GOT3 (cell line): ENCODE measurements at regions not wholly inside any gene's neighbourhood (a gene's known extent, or its start where the extent isn't known, plus 50 kb on each side); places are given as distances from the start of the nearest gene placed in this dataset.

ENCODE experiments used
- DNase-seq: peaks from one replicate; lab custom pipeline; 2025; ENCODE audit warnings: mixed read lengths; lab: John Stamatoyannopoulos, UW

DNA sequence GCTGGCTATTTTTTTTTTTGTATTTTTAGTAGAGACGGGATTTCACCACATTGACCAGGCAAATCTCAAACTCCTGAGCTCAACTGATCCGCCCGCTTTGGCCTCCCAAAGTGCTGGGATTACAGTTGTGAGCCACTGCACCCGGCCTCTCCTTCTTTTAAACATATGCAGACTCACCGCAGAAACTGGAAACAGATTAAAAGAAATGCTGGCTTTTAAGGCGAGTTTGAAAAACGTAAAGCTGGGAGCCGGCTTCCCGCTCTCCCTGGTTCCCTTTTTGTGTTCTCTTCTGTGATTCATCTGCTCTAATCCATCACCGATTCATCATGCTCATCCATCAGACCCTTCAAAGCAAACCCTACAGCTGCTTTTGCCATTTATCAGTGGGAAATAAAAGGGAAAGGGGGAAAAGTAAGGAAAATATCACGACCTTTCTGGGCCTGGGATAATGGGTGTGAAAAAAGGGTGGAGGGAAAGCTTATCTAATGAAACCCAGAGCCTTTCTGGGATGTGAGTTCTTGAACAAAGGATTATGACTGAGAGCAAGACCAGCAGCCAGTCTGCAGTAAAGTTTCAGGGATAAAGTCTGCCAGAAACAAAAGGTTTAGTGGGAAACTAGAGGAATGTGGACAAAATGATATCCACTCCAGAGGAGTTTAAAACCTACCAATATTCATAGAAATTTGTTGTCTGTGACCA is 92.3 kb upstream of the LRIG1 start:
- no peak for DNase-seq

DNA sequence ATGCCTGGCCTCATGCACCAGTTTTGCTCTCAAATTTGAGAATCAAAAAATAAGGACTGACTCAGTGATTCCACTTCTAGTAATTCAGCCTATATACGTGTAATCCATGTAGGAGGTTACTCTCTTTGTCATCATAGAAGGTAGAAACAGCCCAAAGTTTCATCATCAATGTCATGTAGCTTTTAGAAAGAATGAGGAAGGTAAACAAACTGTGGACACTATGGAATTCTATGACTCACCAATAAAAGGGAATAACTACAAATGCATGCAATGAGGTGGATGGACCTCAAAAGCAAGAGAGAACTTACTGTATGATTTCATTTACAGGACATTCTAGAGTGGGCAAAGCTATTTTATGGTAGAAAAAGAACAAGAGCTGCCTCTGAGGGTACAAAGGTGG is 93.2 kb upstream of the LRIG1 start:
- DNase-seq: no peak

DNA sequence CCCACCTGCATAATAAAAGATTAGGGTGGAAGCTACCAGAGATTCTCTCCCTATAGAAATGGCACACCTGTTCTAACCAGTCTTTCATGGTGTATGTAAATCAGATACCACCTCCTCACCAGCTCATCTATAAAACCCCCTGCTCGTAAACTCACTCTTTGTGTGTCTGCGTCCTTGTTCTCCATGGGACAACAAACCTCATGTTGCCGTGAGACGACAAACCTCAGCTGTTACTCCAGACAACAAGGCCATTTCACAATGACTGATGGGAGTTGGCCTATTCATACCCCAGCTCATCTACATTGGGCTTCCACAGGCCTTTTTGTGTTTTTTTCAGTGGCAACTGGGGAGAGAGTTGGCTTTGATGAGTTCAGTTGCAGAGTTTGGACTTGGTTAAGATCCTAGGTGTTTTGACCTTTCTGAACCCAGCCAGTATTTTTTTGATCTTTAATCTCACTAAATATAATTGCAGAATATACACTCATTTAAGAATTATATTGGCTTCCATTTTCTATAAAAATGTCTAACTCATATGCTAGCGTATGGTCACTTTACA is 96.6 kb upstream of the LRIG1 start:
- no peak for DNase-seq

DNA sequence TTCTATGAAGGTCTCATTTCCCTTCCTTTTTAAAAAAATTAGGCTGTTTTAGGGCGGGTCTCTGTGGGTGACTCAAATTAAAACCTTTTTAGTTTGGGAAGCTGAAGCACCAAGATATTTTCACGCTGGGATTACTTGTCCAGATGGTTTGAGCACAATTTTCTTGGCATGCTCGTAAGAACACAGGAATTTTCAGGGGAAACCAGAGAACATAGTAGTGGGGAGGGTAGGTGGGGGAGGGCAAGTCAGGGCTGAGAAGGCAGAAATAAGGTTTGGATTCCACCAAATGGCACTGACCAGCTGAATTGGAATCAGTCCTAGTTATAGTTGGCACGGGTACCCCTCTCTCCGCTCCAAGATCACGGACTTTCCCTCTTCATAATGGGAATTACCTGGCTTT is 97.3 kb upstream of the LRIG1 start:
- DNase-seq: no peak

DNA sequence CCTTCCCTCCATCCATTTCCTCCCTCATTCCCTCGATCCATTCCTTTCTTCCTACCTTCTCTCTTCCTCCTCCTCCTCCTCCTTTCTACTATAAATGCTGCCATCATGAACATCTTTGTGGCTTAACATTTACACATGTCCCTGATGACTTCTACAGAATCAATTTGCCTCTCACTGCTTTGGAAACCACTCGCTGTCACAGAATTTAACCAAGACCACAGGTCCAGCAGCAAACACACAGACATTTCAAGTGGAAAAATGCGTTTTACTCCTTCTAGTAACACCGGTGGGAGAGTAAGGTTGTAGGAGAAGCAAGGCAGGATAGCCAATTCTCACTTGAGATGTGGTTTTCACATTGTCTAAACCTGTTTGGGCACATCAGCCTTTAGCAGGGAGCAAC is 101.4 kb upstream of the LRIG1 start:
- no peak for DNase-seq

DNA sequence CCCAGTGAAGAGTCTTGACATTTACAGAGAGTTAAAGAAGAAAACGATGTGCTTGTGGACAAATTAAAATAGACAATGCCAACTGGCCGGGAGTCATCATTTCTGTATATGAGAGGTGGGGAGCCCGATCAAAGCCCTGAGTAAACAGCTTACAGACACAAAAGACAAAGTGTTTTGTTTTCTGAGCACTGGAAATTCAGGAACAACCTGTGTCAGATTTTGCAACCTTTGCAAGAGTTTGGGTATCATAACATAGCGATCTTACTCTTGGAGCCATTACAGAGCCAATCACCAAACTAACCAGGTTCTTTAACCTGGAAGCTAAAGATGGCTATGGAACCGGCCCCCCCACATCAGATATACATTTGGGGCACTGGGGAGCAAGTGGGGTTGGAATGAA is 101.9 kb upstream of the LRIG1 start:
- no peak for DNase-seq

DNA sequence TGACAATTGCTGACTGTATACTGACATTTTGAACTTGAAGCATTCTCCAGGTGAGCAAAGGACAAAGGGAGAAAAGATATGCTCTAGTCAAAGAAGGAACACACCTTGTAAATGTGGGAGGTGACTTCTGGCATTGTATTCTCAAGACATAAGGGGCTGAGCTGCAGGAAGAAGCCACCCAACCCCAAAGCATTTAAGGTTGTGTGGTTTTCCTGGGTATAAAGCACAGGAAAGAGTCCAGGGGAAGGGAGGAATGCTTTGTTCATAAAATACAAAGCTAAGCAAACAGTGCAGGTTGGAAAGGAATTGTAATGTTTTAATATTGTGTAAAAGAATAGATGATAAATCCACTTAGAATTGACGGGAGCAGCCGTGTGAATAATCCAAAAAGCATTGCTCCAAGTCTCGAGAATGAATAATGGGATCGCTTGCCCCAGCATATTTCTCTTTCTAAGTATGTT is 102.4 kb upstream of the LRIG1 start:
- DNase-seq: no peak

DNA sequence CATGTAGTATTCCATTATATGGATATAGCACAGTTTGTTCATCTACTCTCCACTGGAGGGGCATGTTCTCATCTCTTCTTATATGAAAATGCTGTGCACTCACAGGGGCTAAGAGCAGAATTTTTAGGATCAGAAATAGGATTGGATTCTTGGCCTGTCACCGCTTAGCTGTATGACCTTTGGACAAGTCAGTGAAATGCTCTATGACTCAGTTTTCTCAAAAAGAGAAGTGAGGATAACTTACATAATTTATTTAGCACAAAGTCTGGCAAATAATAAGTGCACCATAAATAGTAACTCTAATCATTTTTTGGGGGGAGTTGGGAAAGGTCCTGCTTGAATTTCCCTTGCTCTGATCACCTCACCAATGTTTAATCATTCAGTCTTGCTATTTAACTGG is 103.7 kb upstream of the LRIG1 start:
- DNase-seq: no peak

DNA sequence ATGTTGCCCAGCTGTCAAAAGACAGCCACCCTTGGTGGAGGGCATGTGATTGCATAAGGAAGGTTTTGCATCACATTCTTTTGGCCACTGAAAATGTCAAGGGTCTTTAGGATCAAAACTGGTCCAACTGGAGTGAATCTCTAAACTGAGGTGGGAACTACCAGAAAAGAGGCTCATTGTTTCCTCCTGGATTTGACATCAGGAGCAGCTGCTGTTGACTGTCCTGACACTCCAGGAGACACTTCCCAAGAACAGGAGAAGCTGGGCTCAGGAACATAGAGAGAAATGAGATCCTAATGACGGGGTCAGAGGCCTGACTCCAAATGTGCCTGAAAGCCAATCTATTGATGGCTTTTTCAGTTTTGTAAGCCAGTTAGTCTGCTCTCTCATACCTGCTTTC is 105.3 kb upstream of the LRIG1 start:
- DNase-seq: no peak

DNA sequence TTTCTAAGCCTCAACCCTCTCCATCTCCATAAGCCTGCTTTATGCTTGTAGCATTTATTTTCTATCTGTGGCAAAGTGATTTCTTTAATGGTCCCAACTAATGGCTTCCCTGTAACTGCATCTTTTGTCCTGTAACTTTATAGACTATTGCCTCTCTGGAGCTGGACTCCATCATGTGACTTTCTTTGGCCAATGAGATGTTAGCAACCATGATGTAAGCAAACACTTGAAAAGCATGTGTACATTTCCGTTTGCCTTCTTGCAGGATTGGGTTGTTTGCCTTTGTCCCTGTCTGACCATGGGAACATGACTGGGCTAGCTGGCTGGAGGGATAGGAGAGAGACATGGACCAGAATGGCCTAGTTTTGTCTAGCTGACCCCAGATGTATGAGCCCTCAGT is 106.0 kb upstream of the LRIG1 start:
- no peak for DNase-seq

DNA sequence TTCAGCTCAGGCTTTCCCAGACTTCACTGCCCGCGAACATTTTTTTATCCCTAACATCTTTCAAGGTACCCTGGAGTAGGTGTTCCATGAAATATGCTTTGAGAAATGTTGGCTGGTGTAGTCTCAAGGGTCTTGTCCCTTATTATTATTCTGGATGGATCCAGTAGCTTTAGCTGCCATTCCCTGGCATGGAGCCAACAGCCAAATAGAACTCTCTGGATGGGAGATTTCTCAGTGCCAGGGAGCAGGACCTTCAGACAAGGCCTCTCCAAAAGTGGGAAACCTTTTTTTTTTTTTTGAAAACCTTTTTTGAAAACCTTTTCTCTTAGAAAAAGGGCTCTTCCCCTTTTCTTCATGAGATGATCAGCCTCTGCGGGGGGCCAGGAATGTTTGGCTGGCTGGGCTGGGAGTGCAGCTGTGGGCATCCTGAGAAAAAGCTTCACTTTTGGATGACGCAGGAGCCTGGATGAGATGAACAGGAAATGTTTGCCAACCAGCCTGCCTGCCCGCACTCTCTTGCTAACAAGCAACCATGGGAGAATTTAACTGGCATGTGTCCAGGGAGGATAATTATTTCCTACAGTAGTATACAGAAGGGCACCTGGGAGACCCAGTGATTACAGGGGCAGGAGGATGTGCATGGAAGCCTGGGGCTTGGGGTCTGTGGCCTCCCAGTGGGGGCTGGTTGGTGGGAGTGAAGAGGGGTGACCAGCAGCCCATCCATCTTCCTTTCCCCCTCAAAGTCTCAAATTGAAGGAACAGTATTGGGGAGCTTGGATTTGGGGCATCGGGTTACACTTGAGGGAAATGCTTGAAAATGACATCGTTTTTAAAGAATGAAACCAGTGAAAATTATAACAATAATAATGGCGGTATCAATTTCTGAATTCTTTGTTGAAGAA is 109.1 kb upstream of the LRIG1 start:
- no peak for DNase-seq

DNA sequence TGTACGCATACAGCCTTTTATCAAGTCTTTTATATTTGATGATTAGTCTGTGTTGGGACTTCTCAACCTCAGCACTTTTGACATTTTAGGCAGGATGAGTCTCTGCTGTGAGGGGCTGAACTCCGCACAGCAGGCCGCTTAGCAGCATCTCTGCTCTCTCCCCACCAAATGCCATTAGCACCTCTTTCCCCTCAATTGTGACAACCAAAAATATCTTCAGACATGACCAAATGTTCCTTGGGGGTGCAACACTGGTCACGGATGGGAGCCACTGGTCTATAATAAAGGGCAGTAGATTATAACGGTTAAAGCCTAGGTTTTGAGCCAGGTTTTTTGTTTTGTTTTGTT is 109.7 kb upstream of the LRIG1 start:
- no peak for DNase-seq

DNA sequence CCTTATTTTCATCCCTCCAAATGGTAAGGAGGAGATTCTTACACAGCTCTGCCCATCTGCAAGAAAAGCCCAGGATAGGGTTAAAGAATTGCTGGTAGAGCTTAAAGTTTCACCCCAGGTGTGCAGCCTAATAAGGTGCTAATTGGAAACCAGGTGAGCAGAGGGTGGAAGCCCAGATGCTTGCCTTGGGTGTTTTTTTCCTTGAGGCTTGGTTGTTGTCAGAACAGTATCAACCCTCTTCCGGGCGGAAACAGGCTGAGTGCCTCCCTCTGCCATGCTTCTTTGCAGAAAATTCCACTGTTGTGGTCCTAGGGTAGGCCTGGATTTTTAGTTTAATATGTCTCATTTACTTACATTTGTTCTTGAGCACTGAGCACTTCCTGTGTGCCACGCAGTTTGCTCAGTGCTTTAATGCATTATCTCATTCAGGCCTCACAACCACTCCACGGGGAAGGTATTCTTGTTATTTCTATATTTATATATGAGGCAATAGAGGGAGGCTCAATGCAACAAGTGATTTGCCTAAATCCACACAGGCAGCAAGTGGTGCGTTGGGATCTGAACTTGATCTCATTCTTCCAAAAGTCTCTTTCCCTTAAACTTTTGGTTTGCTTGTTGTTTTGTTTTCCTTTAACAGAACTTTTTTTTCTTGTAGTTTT is 115.0 kb upstream of the LRIG1 start:
- DNase-seq: no peak

DNA sequence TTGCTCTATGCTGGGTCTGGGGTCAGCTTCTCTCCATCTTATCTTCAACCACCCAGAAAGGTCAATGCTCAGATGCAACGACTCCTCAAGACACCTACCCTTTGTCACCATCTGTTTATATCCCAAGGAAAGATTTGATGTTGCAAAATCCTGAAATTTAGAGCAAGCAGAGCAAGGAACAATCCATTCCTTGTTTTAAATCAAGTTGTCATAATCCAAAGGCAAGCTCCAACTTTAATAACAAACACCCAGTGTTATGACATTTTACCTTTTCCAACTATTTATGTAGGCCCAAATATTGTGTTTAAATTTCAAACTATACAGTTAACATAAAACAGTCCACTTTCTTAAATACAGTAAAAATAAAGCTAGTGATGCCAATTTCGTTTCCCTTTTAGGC is 116.5 kb upstream of the LRIG1 start:
- no peak for DNase-seq

DNA sequence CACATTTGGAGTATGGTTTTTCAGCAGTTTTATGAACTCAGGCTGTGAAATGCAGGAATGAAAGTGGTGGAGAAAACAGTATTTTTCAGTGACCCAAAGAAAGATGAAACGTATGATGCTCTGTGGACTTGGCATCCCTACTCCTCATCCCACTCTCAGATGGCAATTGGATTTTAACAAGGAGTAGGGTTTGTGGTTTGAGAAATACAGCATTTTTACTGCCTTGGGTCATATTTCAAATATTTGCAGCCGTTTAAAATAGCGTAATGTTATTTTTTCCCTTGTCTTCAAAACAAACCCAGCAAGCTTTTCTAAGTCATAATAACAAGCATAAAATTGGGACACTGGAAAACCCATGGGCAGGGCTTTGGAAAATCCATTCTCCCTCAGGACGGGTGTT is 117.2 kb upstream of the LRIG1 start:
- DNase-seq: no peak

DNA sequence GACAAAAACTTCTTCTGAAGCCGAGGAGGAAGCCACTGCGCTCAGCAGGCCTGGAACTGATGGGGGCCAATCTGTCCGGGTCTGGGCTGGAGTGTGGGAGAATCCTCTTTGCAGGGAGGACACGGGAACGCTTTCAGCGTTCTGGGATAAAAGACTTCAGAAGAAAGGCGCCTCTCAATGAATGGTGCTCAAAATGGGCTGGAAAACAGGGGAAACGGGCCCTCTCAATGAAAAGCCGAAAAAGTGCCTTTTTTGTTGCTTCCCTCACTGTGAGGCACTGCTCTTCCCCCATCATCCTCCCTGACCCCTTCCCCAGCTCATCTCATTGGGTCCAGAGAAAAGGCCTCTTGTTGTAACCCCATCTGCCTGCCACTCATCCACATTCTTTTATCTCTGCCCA is 119.5 kb upstream of the LRIG1 start:
- DNase-seq: no peak

DNA sequence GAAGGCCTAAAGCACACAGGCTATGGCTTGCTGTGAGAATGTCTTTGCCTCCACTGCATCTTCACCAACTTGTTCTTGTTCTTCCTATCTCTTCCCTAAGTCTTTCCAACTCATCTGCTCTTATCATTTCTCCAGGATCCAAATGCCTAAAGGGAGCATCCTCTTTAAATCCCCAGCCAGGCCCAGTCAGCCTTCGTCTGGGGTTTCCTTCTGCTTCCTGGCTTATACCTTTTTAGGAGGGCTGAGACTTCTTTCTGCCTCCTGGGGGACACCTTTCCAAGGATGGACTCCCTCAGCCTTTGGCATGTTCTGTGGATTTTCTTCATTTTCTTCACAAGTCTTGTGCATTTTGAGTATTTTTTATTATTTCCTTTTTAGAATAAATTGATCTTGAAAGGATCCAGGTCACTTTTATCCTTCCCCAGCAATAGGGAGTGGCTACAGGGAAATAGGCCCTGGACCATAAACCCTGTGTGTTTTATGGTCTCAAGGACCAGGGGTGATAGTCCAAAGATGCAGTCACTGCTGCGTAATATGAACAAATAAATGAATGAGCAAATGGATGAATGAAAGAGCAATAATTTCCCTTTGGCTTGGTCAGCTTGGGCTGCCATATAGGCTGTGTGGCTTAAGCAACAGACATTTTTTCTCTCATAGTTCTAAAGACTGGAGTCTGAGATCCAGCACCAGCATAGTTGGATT is 122.1 kb upstream of the LRIG1 start:
- DNase-seq: no peak

DNA sequence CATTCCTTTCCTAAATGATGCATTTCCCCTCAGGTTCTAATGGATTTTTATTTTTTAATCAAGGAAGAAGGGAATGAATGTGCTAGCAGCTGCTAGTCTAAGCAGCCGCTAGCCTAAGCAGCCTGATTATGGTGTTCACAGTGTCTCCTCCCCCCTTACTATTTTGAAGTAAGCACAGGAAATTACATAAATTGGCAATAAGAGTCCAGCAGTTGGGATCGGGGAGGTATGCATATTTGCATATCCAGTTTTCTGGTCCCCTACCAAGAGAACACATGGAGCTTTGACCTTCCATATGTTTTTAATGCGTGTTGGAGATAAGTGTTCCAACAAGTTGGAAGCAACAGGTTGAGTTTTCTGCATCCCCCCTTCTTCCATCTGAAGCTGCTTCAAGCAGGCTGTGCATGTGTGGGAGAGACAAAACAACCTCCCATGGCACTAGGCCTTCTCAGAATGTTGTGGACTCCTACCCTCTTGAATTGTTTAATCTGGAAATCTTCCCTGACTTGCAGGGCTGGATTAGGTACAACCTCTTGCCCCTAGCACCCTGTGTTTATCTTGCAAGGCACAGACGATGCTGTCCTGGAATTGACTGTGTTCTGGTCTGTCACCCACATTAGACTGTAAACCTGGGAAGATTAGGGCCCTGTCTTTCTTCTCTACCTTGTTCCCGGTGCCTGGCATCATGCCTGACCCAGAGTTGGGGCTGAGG is 124.8 kb upstream of the LRIG1 start:
- no peak for DNase-seq

DNA sequence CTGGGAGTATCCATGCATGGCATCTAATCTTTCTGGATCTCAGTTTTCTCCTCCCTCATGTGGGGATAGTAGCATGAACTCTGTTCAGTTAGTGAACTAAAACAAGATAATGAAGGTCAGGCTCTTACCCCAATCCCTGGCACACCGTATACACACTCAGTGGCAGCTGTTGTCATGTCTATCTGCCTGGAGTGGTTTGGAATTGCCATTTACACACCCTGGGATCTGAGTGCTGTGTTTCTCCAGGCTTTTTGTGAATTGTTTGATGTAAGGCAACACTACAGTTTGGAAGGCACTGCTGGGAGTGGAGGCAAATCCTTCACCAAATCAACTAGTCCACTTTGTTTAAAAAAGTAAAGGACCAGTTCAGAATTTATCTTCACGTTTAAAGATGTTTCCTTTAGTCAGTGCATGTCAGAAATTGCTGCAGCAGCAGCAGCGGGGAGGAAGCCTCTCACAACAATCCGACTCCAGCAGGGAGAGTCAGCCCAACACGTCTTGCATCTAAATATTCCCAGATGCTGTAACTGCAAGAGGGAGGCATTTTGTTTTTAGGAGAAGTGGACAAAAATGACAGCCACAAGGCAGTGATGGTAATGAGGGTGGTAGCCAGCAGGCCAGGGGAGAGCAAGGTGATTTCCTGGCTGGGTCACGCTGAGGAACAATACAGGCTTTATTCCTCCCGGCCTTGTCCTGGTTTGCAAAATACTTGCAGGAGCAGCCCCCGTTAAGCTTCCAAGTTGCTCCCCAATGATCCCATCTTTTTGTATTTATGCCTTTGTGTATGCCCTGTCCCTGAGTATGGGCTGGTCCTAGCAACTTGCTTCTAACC is 128.5 kb upstream of the LRIG1 start:
- no peak for DNase-seq

DNA sequence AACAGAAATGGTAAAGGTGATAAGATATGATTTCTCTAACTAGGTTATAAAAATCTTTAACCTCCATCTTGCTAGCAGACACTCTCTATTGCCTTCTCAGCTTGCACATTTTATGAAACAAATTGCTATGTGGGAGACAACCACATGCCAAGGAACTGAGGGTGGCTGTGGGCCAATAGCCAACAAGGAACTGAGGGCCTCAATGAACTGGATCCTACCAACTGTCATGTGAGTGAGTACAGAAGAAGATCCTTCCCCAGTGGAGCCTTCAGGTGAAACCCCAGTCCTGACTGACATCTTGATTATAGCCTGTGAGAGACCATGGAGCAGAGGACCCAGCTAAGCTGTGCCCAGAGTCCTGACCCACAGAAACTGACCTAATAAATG is 129.2 kb upstream of the LRIG1 start:
- DNase-seq: no peak
